Endothelial cell of umbilical vein (primary cell): ENCODE measurements at regions not wholly inside any gene's neighbourhood (a gene's known extent, or its start where the extent isn't known, plus 50 kb on each side); places are given as distances from the start of the nearest gene placed in this dataset.

Experiments
- BruUV-seq: library from RNA; stranded (reverse); fragments of 400-500 nt; replicated peaks from 2 replicates; lab custom pipeline; 2021; lab: Mats Ljungman, UMichigan
- CTCF ChIA-PET: fragments of 300-600, 350-600 bp; sonication (Branson Sonifier 250); formaldehyde crosslinking; loops from one replicate; lab custom pipeline; 2021; ENCODE audit warnings: antibody characterized with exemption, inconsistent platforms; lab: Charles Lee
- POLR2A ChIA-PET: fragments of 300-600, 350-600 bp; sonication (Branson Sonifier 250); formaldehyde crosslinking; loops from one replicate; lab custom pipeline; 2021; ENCODE audit warnings: antibody characterized with exemption, inconsistent platforms; lab: Charles Lee
- DNase-seq: peaks from one replicate; pipeline ENCODE4 v3.0.0-alpha.2; 2011; ENCODE audit warnings: low read depth, low spot score
- FAIRE-seq: peaks from 2 replicates; lab custom pipeline; 2011; peaks lifted over from hg19 to GRCh38; lab: Jason Lieb, UNC
- H2AFZ ChIP-seq: 2 replicates; pipeline ENCODE4 v1.6.0; 2012; ENCODE audit warnings: low read depth, low read length, control low read depth, inconsistent platforms
- H3K27ac ChIP-seq: 2 replicates; pipeline ENCODE4 v1.5.1; 2011; ENCODE audit warnings: low read depth, mild to moderate bottlenecking, control low read depth, low read length, moderate library complexity; ENCODE audit not compliant: insufficient read depth
- H3K27me3 ChIP-seq, 2 experiments: 2 replicates each; pipeline versions ENCODE4 v1.6.0 to v1.6.1; 2011; ENCODE audit warnings: low read length in 2 of 2, mixed read lengths in 1 of 2; ENCODE audit not compliant: control insufficient read depth in 2 of 2, insufficient read depth in 2 of 2
- H3K36me3 ChIP-seq, 2 experiments: 2 replicates in 1 of 2; 3 replicates in 1 of 2; pipeline ENCODE4 v1.5.1; 2011; ENCODE audit warnings: low read length in 2 of 2, mild to moderate bottlenecking in 1 of 2, moderate library complexity in 1 of 2; ENCODE audit not compliant: control insufficient read depth in 2 of 2, insufficient read depth in 2 of 2; ENCODE audit errors: extremely low read depth in 1 of 2
- H3K4me1 ChIP-seq: 3 replicates; pipeline ENCODE4 v1.5.1; 2011; ENCODE audit warnings: mild to moderate bottlenecking, low read length; ENCODE audit not compliant: control insufficient read depth, insufficient read depth; ENCODE audit errors: extremely low read depth
- H3K4me2 ChIP-seq: 2 replicates; pipeline ENCODE4 v1.6.1; 2011; ENCODE audit warnings: low read length, control low read depth, mixed read lengths; ENCODE audit not compliant: insufficient read depth
- H3K4me3 ChIP-seq, 3 experiments: fragments of 200-600 bp in 1 of 3; sonication (generic), shearing (Covaris generic) in 1 of 3; replicated peaks in 1 of 3; 2 replicates each; pipeline ENCODE4 v1.5.1; 2011 to 2016; ENCODE audit warnings: control low read depth in 3 of 3, low read length in 3 of 3, mild to moderate bottlenecking in 2 of 3, inconsistent platforms in 1 of 3, low read depth in 1 of 3, moderate library complexity in 1 of 3; ENCODE audit not compliant: insufficient read depth in 1 of 3
- H3K79me2 ChIP-seq: 2 replicates; pipeline ENCODE4 v1.6.0; 2012; ENCODE audit warnings: low read length, inconsistent platforms; ENCODE audit not compliant: control insufficient read depth, insufficient read depth
- H3K9ac ChIP-seq: replicated peaks from 2 replicates; pipeline ENCODE3; 2011; ENCODE audit warnings: low read length, control low read depth; ENCODE audit not compliant: insufficient read depth; ENCODE audit errors: extremely low read depth
- H3K9me1 ChIP-seq: replicated peaks from 3 replicates; pipeline ENCODE4 v1.6.0; 2011; ENCODE audit warnings: mild to moderate bottlenecking, low read length; ENCODE audit not compliant: control insufficient read depth, insufficient read depth; ENCODE audit errors: extremely low read depth
- H3K9me3 ChIP-seq: replicated peaks from 2 replicates; pipeline ENCODE4 v1.5.1; 2012; ENCODE audit warnings: low read length, inconsistent platforms; ENCODE audit not compliant: control insufficient read depth, insufficient read depth
- H4K20me1 ChIP-seq: replicated peaks from 2 replicates; pipeline ENCODE3; 2011; ENCODE audit warnings: mild to moderate bottlenecking, low read length; ENCODE audit not compliant: control insufficient read depth, insufficient read depth; ENCODE audit errors: extremely low read depth
- CTCF ChIP-seq, 2 donors: IDR thresholded peaks; 1 replicate in 1 of 2; 2 replicates in 1 of 2; pipeline ENCODE4 v1.5.1; 2011; ENCODE audit warnings: low read length in 2 of 2, mild to moderate bottlenecking in 2 of 2, moderate library complexity in 2 of 2, control low read depth in 1 of 2, inconsistent platforms in 1 of 2, low read depth in 1 of 2; ENCODE audit not compliant: insufficient read depth in 1 of 2; ENCODE audit errors: extremely low read depth in 1 of 2
- EZH2 ChIP-seq: IDR thresholded peaks from 2 replicates; pipeline ENCODE4 v1.6.1; 2012; ENCODE audit warnings: borderline replicate concordance, low read depth, mild to moderate bottlenecking, moderate library complexity, low read length, inconsistent platforms; ENCODE audit not compliant: severe bottlenecking
- FOS ChIP-seq: IDR thresholded peaks from 2 replicates; pipeline ENCODE4 v1.6.1; 2011; ENCODE audit warnings: mild to moderate bottlenecking, low read length, moderate library complexity, borderline replicate concordance; ENCODE audit not compliant: insufficient read depth
- GATA2 ChIP-seq: IDR thresholded peaks from 2 replicates; pipeline ENCODE4 v1.7.0; 2011; ENCODE audit warnings: low read depth, mild to moderate bottlenecking, moderate library complexity, mixed read lengths, low read length; ENCODE audit not compliant: insufficient read length, insufficient read depth
- JUN ChIP-seq: IDR thresholded peaks from 2 replicates; pipeline ENCODE4 v1.6.1; 2011; ENCODE audit warnings: borderline replicate concordance, low read depth; ENCODE audit not compliant: insufficient read length, insufficient read depth
- MAX ChIP-seq: IDR thresholded peaks from 2 replicates; pipeline ENCODE4 v1.6.1; 2011; ENCODE audit not compliant: insufficient read depth, insufficient read length
- MYC ChIP-seq: IDR thresholded peaks from one replicate; pipeline ENCODE4 v1.6.1; 2011; ENCODE audit warnings: mild to moderate bottlenecking, low read depth, low read length
- POLR2A ChIP-seq: IDR thresholded peaks from 2 replicates; pipeline ENCODE4 v1.6.1; 2012; ENCODE audit warnings: low read depth, mild to moderate bottlenecking, control low read depth, low read length
- POLR2AphosphoS5 ChIP-seq: IDR thresholded peaks from 2 replicates; pipeline ENCODE4 v1.6.1; 2012; ENCODE audit warnings: low read depth, mild to moderate bottlenecking, control low read depth, low read length, moderate library complexity; ENCODE audit not compliant: insufficient read depth
- dilution Hi-C: fragments of 300-500 bp; cut with MboI; formaldehyde crosslinking; loops from one replicate; pipeline ENCODE4 v1.15.0; 2019; ENCODE audit warnings: low sequenced_read_pairs; ENCODE audit not compliant: extremely low pct_ligation_motif_present
- intact Hi-C: fragments of 100-400 bp; cut with micrococcal nuclease; formaldehyde crosslinking; loops from one replicate; pipeline ENCODE4 v1.10.0; 2022

- DNase-seq: no peak
- intact Hi-C loops: no loop called here
- TF ChIP-seq MYC: no peak
- TF ChIP-seq JUN: no peak
- TF ChIP-seq GATA2: no peak
- no peak for TF ChIP-seq POLR2AphosphoS5
- no peak for TF ChIP-seq MAX
- no peak for TF ChIP-seq EZH2
- no peak for TF ChIP-seq FOS
- H3K4me2 ChIP-seq: no peak overlapping the region
- H3K9me1 ChIP-seq: no peaks in the 10 kb centered on the region
- no peaks in the 10 kb centered on the region for H3K36me3 ChIP-seq
- no peak overlapping the region for H3K4me3 ChIP-seq
- no TSS peak for BruUV-seq
- H2AFZ ChIP-seq: no peak overlapping the region
- H3K9me3 ChIP-seq: no peaks in the 10 kb centered on the region
- no peaks in the 10 kb centered on the region for H4K20me1 ChIP-seq
- ChIA-PET CTCF (no interaction called here), POLR2A (no interaction called here)
- dilution Hi-C loops: no loop called here
- no peaks in the 10 kb centered on the region for H3K79me2 ChIP-seq
- FAIRE-seq: no peak
- no peaks in the 10 kb centered on the region for H3K27me3 ChIP-seq
- no peak overlapping the region for H3K9ac ChIP-seq
- peaks cover 3% of the 10 kb centered on the region for H3K4me1 ChIP-seq
- H3K27ac ChIP-seq: no peak overlapping the region
Observed at GRCh38 chr7:114297121-114297520, 117.5 kb upstream of the FOXP2 start.

GRCh38 chr7:114295522-114295921 is 119.1 kb upstream of the FOXP2 start:
- Histone ChIP-seq H3K9ac (no peak overlapping the region), H3K27me3 (no peaks in the 10 kb centered on the region), H3K9me3 (no peaks in the 10 kb centered on the region), H3K4me2 (no peak overlapping the region), H3K79me2 (no peaks in the 10 kb centered on the region), H2AFZ (no peak overlapping the region), H3K36me3 (no peaks in the 10 kb centered on the region), H3K27ac (no peak overlapping the region), H3K9me1 (no peaks in the 10 kb centered on the region), H3K4me3 (no peak overlapping the region), H4K20me1 (no peaks in the 10 kb centered on the region), H3K4me1 (peaks cover 3% of the 10 kb centered on the region)
- dilution Hi-C loops: no loop called here
- ChIA-PET CTCF (no interaction called here), POLR2A (no interaction called here)
- FAIRE-seq (no peak), DNase-seq (no peak)
- TF ChIP-seq MYC (no peak), JUN (no peak), MAX (no peak), EZH2 (no peak), POLR2AphosphoS5 (no peak), GATA2 (no peak), POLR2A (no peak), CTCF (IDR thresholded peaks at IDR 0.05; ENCODE audit: extremely low read depth in 1 of 2, insufficient read depth in 1 of 2, low read depth in 1 of 2, low read length in 2 of 2) (no peak), FOS (no peak)
- intact Hi-C loops: no loop called here
- no TSS peak for BruUV-seq
